AG09319 (cell line): ENCODE measurements at regions not wholly inside any gene's neighbourhood (a gene's known extent, or its start where the extent isn't known, plus 50 kb on each side); places are given as distances from the start of the nearest gene placed in this dataset.

Source experiments
- DNase-seq: peaks from one replicate; pipeline ENCODE4 v3.0.0-alpha.2; 2010; ENCODE audit warnings: low read depth; ENCODE audit errors: extremely low read depth
- TF ChIP-seq, protein P1 (sequence below): IDR thresholded peaks from 2 replicates; pipeline ENCODE4 v1.5.1; 2011; ENCODE audit warnings: low read depth, mild to moderate bottlenecking, inconsistent platforms, low read length, moderate library complexity

DNA sequence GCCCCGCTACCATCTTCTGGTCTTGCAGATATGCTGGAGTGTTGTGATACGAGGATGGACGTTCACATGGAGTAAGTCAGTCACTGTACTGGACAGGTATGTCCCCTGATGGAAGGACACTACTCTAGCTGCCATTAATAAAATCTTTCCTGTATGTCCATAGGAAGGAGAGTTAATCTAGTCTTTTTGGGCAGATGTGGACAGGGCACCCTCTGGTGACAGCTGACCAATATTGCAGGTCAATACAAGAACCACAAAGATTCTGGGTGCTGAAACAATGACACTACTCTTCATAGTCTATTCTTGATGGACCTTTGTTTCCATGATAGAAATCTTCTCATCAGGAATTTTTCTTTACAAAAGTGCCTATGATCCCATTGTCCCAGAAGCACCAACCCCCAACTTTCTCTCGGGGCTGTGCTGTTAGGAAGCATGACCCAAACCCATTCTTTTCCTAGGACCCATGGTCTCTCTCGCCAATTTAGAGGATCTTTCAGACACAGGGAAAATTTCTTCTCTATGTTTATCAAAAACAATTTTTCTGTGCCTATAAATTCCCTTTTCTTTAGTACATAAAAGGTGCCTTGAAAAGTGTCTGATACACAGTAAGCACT lies 376.9 kb downstream of the DTWD2 start:
- TF ChIP-seq, protein P1, sequence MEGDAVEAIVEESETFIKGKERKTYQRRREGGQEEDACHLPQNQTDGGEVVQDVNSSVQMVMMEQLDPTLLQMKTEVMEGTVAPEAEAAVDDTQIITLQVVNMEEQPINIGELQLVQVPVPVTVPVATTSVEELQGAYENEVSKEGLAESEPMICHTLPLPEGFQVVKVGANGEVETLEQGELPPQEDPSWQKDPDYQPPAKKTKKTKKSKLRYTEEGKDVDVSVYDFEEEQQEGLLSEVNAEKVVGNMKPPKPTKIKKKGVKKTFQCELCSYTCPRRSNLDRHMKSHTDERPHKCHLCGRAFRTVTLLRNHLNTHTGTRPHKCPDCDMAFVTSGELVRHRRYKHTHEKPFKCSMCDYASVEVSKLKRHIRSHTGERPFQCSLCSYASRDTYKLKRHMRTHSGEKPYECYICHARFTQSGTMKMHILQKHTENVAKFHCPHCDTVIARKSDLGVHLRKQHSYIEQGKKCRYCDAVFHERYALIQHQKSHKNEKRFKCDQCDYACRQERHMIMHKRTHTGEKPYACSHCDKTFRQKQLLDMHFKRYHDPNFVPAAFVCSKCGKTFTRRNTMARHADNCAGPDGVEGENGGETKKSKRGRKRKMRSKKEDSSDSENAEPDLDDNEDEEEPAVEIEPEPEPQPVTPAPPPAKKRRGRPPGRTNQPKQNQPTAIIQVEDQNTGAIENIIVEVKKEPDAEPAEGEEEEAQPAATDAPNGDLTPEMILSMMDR, result peak; percentile 78
- DNase-seq, result peak; percentile 11

DNA sequence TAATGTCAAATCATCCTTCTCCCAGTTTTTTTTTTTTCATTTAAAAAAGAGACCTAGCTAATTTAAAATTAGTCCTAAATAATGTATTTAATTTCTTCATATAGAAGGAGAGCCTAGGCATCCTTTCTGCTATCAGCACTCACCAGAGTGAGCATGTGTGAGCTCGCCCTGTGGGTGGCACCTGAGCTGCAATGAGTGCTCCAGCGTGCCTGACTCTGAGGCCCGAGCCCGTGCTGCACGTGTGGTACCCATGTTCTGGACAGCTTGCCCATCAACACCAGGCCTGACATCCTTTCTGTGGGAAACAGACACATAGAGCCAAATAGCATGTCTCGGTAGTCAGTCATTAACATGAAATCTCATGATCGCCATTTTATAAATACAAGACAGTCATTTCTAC lies 381.4 kb downstream of the DTWD2 start:
- no peak for DNase-seq
- TF ChIP-seq, protein P1, result no peak

GRCh38 chr5:118605761-118606160 lies 382.6 kb downstream of the DTWD2 start:
- no peak for DNase-seq

DNA sequence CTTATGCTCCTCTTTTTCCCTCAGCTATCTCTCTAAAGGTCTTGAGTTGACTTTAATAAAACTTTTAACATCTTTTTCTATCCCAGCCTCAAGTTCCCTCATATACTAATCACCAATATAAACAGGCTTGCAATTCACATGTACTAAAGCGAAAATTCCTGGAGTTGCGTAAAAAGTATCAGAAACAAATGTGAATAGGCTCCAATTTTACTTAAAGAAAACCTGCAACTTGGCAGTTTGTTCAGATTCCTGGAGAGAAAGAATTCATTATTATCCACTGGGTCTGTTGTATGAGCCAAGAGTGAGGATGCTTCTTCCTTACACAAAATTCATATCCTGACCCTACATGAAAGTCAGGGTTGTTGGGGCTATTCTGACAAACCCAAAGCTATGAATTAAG lies 384.2 kb downstream of the DTWD2 start:
- TF ChIP-seq, protein P1, result no peak
- DNase-seq, result no peak

More at GRCh38 chr5:118605761-118606160, 382.6 kb downstream of the DTWD2 start:
- TF ChIP-seq, protein P1, result no peak

DNA sequence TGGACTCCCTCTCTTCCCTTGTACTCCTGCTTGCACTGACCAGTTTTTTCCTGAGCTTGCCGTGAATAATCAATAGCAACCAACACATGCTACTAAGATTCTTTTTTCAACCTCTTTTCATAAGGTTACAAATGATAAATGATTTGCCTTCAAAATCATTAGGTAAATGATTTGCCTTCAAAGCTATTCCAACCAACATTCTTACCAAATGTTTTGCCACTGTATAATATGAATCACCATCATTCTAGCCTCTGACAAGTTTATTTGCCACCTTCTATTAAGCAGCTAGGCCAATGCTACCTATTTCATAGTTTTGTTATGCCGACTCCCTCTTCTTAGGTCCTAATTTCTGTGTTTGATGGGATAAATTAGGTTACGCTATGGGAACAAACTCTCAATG lies 385.1 kb downstream of the DTWD2 start:
- TF ChIP-seq, protein P1, result no peak
- DNase-seq, result no peak

- TF ChIP-seq, protein P1, result no peak
- no peak for DNase-seq
These were observed 390.0 kb downstream of the DTWD2 start for GRCh38 chr5:118598311-118598710.

- TF ChIP-seq, protein P1, result no peak
These were observed 390.8 kb downstream of the DTWD2 start for GRCh38 chr5:118597543-118597942.

More at GRCh38 chr5:118597543-118597942, 390.8 kb downstream of the DTWD2 start:
- no peak for DNase-seq
